Upper lobe of left lung (tissue), 4 donors: ENCODE measurements at regions not wholly inside any gene's neighbourhood (a gene's known extent, or its start where the extent isn't known, plus 50 kb on each side); places are given as distances from the start of the nearest gene placed in this dataset.

Experiments
- POLR2A ChIP-seq, 4 donors: fragments of 450-650 bp; IDR thresholded peaks; one replicate each; pipeline ENCODE4 v1.5.1; 2016 to 2017; ENCODE audit warnings: antibody characterized with exemption in 4 of 4, mild to moderate bottlenecking in 2 of 4
- TF ChIP-seq, protein P1 (sequence below), 6 experiments: fragments of 450-650 bp in 4 of 6; fragments of 200-600 bp in 2 of 6; sonication (generic) in 2 of 6; IDR thresholded peaks; one replicate each; pipeline ENCODE4 v1.5.1; 2016 to 2019; ENCODE audit warnings: antibody characterized with exemption in 6 of 6

DNA sequence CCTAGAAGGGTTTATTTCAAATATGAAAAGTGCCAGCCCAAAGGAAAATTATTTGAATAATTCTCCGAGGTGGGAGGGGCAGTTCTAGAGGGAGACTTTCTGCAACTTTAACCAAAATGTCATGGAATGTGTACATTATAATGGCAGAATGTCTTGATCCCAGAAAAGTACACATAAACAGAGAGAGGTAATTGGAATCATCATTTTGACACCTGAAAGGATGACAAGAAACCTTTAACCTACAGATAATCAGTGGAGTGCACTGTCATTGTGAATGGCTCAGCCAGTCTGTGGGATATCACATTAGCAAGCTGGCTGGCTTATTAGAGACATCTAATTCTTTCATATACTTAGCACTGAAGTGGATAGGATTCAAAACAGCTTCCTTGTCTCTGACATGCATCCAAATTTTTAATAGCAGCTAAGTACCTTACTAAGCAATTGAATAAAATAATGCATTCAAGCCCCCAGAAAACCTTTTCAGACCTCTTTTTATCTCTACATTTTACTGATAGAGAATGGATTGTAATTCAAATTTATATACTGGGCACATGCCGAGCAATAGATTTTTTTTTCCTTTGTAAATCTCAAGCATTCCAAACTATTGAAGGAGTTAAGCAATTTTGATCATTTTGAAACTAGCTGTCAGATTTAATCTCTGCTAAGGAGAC lies 468.6 kb downstream of the COG6 start:
- TF ChIP-seq, protein P1, sequence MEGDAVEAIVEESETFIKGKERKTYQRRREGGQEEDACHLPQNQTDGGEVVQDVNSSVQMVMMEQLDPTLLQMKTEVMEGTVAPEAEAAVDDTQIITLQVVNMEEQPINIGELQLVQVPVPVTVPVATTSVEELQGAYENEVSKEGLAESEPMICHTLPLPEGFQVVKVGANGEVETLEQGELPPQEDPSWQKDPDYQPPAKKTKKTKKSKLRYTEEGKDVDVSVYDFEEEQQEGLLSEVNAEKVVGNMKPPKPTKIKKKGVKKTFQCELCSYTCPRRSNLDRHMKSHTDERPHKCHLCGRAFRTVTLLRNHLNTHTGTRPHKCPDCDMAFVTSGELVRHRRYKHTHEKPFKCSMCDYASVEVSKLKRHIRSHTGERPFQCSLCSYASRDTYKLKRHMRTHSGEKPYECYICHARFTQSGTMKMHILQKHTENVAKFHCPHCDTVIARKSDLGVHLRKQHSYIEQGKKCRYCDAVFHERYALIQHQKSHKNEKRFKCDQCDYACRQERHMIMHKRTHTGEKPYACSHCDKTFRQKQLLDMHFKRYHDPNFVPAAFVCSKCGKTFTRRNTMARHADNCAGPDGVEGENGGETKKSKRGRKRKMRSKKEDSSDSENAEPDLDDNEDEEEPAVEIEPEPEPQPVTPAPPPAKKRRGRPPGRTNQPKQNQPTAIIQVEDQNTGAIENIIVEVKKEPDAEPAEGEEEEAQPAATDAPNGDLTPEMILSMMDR (IDR thresholded peaks at IDR 0.05), result no peak
- TF ChIP-seq POLR2A (IDR thresholded peaks at IDR 0.05), result no peak
